Endothelial cell (in vitro differentiated cells): ENCODE measurements at regions not wholly inside any gene's neighbourhood (a gene's known extent, or its start where the extent isn't known, plus 50 kb on each side); places are given as distances from the start of the nearest gene placed in this dataset.

Experiments
- DNase-seq: peaks from one replicate; pipeline ENCODE4 v3.0.0; 2021; ENCODE audit warnings: low spot score
- H3K27ac Mint-ChIP-seq: one replicate; pipeline ENCODE4 v1.8.0; 2021; ENCODE audit warnings: mixed read lengths, inconsistent platforms; ENCODE audit not compliant: unreplicated experiment
- H3K27me3 Mint-ChIP-seq: one replicate; pipeline ENCODE4 v1.8.0; 2021; ENCODE audit warnings: mild to moderate bottlenecking, moderate library complexity, mixed read lengths, inconsistent platforms; ENCODE audit not compliant: unreplicated experiment
- H3K36me3 Mint-ChIP-seq: one replicate; pipeline ENCODE4 v1.8.0; 2021; ENCODE audit warnings: mild to moderate bottlenecking, low read depth, mixed read lengths, inconsistent platforms; ENCODE audit not compliant: unreplicated experiment
- H3K4me1 Mint-ChIP-seq: one replicate; pipeline ENCODE4 v1.8.0; 2021; ENCODE audit warnings: mild to moderate bottlenecking, mixed read lengths, inconsistent platforms; ENCODE audit not compliant: unreplicated experiment
- H3K4me3 Mint-ChIP-seq: one replicate; pipeline ENCODE4 v1.8.0; 2021; ENCODE audit warnings: mild to moderate bottlenecking, mixed read lengths, inconsistent platforms; ENCODE audit not compliant: unreplicated experiment
- H3K9me3 Mint-ChIP-seq: one replicate; pipeline ENCODE4 v1.8.0; 2021; ENCODE audit warnings: mixed read lengths, inconsistent platforms; ENCODE audit not compliant: unreplicated experiment
- TF ChIP-seq, protein P1 (sequence below): fragments of 200-600 bp; sonication (generic); IDR thresholded peaks from one replicate; pipeline ENCODE4 v1.5.0; 2021; ENCODE audit warnings: antibody characterized with exemption; ENCODE audit not compliant: unreplicated experiment

- Mint-ChIP-seq H3K4me1 (no peaks in the 10 kb centered on the region), H3K36me3 (no peaks in the 10 kb centered on the region), H3K27ac (no peak overlapping the region), H3K4me3 (no peak overlapping the region), H3K27me3 (no peaks in the 10 kb centered on the region), H3K9me3 (no peaks in the 10 kb centered on the region)
- DNase-seq, result no peak
- TF ChIP-seq, protein P1, sequence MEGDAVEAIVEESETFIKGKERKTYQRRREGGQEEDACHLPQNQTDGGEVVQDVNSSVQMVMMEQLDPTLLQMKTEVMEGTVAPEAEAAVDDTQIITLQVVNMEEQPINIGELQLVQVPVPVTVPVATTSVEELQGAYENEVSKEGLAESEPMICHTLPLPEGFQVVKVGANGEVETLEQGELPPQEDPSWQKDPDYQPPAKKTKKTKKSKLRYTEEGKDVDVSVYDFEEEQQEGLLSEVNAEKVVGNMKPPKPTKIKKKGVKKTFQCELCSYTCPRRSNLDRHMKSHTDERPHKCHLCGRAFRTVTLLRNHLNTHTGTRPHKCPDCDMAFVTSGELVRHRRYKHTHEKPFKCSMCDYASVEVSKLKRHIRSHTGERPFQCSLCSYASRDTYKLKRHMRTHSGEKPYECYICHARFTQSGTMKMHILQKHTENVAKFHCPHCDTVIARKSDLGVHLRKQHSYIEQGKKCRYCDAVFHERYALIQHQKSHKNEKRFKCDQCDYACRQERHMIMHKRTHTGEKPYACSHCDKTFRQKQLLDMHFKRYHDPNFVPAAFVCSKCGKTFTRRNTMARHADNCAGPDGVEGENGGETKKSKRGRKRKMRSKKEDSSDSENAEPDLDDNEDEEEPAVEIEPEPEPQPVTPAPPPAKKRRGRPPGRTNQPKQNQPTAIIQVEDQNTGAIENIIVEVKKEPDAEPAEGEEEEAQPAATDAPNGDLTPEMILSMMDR, result no peak
Observed at GRCh38 chr10:111247781-111248389, 171.1 kb downstream of the ADRA2A start.

DNA sequence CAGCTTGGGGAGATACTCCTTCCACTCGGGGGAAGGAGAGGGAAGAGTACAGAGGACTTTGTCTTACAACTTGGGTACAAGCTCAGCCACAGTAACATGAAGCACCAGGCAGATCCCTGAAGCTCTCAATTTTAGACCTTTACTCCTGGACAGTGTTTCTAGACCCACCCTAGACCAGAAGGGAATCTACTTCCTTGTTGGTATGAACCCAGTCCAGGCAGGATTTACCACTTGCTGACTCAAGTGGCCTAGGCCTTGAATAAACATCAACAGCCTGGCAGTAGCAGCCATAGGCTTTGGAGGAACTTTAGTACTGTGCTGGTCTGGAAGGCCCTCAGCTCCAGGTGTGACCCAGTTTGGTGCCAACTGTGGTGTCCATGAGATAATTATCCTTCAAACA is 173.1 kb downstream of the ADRA2A start:
- no peaks in the 10 kb centered on the region for H3K4me1 Mint-ChIP-seq
- no peaks in the 10 kb centered on the region for H3K36me3 Mint-ChIP-seq
- TF ChIP-seq, protein P1, result no peak
- no peak overlapping the region for H3K4me3 Mint-ChIP-seq
- no peaks in the 10 kb centered on the region for H3K9me3 Mint-ChIP-seq
- DNase-seq, result no peak
- no peak overlapping the region for H3K27ac Mint-ChIP-seq
- H3K27me3 Mint-ChIP-seq, result no peaks in the 10 kb centered on the region

DNA sequence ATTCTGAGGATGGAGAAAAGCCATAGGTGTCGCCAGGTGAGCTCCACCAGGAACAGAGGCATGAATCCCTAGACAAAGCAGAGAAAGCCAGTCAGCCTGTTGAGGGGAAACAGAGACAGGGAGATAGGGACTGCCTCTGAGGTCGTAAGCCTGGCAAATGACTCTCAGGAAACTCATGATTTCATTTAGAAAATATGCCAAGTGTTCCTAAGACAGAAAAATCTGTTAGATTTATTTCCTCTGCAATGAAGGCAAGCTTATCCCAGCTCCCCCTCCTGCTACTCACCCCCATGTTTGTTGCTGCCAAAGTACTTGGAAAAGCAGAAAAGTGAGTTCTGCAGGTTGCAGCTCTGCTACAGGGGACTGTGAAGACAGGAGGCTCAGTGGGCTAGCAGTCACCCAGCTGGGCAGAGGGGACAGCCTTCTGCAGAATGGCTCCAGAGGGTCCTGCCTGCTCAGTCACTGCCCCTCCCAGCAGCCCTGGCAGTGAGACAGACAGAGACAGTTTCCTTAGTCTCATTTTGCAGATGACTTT is 184.3 kb downstream of the ADRA2A start:
- no peaks in the 10 kb centered on the region for H3K36me3 Mint-ChIP-seq
- peaks cover 6% of the 10 kb centered on the region for H3K9me3 Mint-ChIP-seq
- no peaks in the 10 kb centered on the region for H3K4me1 Mint-ChIP-seq
- no peak overlapping the region for H3K27ac Mint-ChIP-seq
- TF ChIP-seq, protein P1, result no peak
- no peak overlapping the region for H3K4me3 Mint-ChIP-seq
- no peak for DNase-seq
- no peaks in the 10 kb centered on the region for H3K27me3 Mint-ChIP-seq

DNA sequence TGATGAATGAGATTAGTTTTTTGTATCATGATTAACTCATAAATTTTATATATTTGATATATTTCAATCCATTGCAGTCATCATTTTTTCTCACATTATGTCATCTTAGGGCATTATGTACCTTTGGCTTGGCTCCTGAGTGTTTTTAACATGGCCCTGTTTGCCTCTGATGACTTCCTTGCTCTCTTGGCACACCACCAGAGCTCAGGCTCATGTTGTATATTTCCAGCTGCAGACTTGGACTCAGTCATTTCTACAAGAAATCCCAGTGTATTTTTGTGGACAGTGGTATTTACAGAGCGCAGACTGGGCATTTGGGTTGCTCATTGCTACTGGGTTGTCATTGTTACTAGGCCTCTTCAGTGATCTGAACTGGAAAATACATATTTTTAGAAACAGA is 188.5 kb downstream of the ADRA2A start:
- H3K27me3 Mint-ChIP-seq, result no peaks in the 10 kb centered on the region
- H3K36me3 Mint-ChIP-seq, result no peaks in the 10 kb centered on the region
- H3K27ac Mint-ChIP-seq, result no peak overlapping the region
- TF ChIP-seq, protein P1, result no peak
- no peak overlapping the region for H3K4me3 Mint-ChIP-seq
- DNase-seq, result no peak
- peaks cover 6% of the 10 kb centered on the region for H3K9me3 Mint-ChIP-seq
- H3K4me1 Mint-ChIP-seq, result peaks cover 18% of the 10 kb centered on the region

- Mint-ChIP-seq H3K27me3 (no peaks in the 10 kb centered on the region), H3K4me1 (peaks cover 23% of the 10 kb centered on the region), H3K36me3 (no peaks in the 10 kb centered on the region), H3K9me3 (peaks cover 6% of the 10 kb centered on the region), H3K27ac (no peak overlapping the region), H3K4me3 (no peak overlapping the region)
- no peak for DNase-seq
- TF ChIP-seq, protein P1, result no peak
Observed at GRCh38 chr10:111266165-111266564, 189.3 kb downstream of the ADRA2A start.
